Kidney (tissue), 13 donors: ENCODE measurements at regions not wholly inside any gene's neighbourhood (a gene's known extent, or its start where the extent isn't known, plus 50 kb on each side); places are given as distances from the start of the nearest gene placed in this dataset.

ENCODE experiments used
- DNase-seq, 5 donors: peaks; one replicate each; pipeline ENCODE4 v3.0.0-alpha.2; 2013 to 2020
- FAIRE-seq: peaks from 2 replicates; lab custom pipeline; 2012; peaks lifted over from hg19 to GRCh38; lab: Jason Lieb, UNC
- H3K27ac ChIP-seq, 2 donors: one replicate each; pipeline ENCODE4 v1.7.0; 2013; ENCODE audit warnings: low read depth in 2 of 2, low read length in 2 of 2, inconsistent platforms in 1 of 2
- H3K27me3 ChIP-seq: one replicate; pipeline ENCODE4 v1.7.1; 2013; ENCODE audit warnings: low read length, inconsistent platforms; ENCODE audit not compliant: control insufficient read depth, insufficient read depth
- H3K36me3 ChIP-seq, 3 donors: one replicate each; pipeline versions ENCODE4 v1.7.0 to v1.7.1; 2013; ENCODE audit warnings: low read length in 3 of 3, control low read depth in 1 of 3, inconsistent platforms in 1 of 3; ENCODE audit not compliant: insufficient read depth in 3 of 3, control insufficient read depth in 2 of 3
- H3K4me1 ChIP-seq, 3 donors: one replicate each; pipeline versions ENCODE4 v1.7.0 to v1.7.1; 2013; ENCODE audit warnings: low read length in 3 of 3, inconsistent platforms in 1 of 3, low read depth in 1 of 3; ENCODE audit not compliant: control insufficient read depth in 2 of 3, insufficient read depth in 2 of 3
- H3K4me3 ChIP-seq, 3 donors: one replicate each; pipeline versions ENCODE4 v1.7.0 to v1.8.1; 2013; ENCODE audit warnings: low read length in 3 of 3, control low read depth in 1 of 3, inconsistent platforms in 1 of 3
- H3K9ac ChIP-seq, 3 donors: one replicate each; pipeline versions ENCODE4 v1.7.0 to v1.7.1; 2013; ENCODE audit warnings: low read length in 3 of 3, control low read depth in 1 of 3, inconsistent platforms in 1 of 3
- H3K9me3 ChIP-seq, 3 donors: one replicate each; pipeline versions ENCODE4 v1.7.0 to v1.7.1; 2013; ENCODE audit warnings: low read length in 3 of 3, control low read depth in 1 of 3, inconsistent platforms in 1 of 3; ENCODE audit not compliant: control insufficient read depth in 2 of 3, insufficient read depth in 1 of 3
- intact Hi-C: fragments of 100-400 bp; cut with DNase I; formaldehyde crosslinking; loops from one replicate; pipeline ENCODE4 v1.11.1; 2022
- TF ChIP-seq, protein P1 (sequence below): IDR thresholded peaks from 3 replicates; pipeline ENCODE4 v1.5.1; 2012; ENCODE audit warnings: mild to moderate bottlenecking, moderate library complexity, borderline replicate concordance; ENCODE audit not compliant: insufficient read depth; ENCODE audit errors: extremely low read depth
- donor health status: control.
- donor health status: control.
- donor health status: control.
- donor health status: control.
- donor health status: control.
- donor health status: DM: yes; HTN: yes; CAD: no.
- donor health status: Normal renal cell carcinoma (clear cell type).

GRCh38 chr13:97160421-97160820 lies 61.7 kb upstream of the MBNL2 start:
- intact Hi-C loops, result no loop called here
- Histone ChIP-seq H3K9me3 (no peaks in the 10 kb centered on the region), H3K27ac (no peak overlapping the region), H3K27me3 (no peaks in the 10 kb centered on the region), H3K9ac (no peak overlapping the region), H3K36me3 (no peaks in the 10 kb centered on the region), H3K4me3 (no peak overlapping the region), H3K4me1 (no peaks in the 10 kb centered on the region)
- no peak for DNase-seq
- FAIRE-seq, result no peak
- TF ChIP-seq, protein P1, sequence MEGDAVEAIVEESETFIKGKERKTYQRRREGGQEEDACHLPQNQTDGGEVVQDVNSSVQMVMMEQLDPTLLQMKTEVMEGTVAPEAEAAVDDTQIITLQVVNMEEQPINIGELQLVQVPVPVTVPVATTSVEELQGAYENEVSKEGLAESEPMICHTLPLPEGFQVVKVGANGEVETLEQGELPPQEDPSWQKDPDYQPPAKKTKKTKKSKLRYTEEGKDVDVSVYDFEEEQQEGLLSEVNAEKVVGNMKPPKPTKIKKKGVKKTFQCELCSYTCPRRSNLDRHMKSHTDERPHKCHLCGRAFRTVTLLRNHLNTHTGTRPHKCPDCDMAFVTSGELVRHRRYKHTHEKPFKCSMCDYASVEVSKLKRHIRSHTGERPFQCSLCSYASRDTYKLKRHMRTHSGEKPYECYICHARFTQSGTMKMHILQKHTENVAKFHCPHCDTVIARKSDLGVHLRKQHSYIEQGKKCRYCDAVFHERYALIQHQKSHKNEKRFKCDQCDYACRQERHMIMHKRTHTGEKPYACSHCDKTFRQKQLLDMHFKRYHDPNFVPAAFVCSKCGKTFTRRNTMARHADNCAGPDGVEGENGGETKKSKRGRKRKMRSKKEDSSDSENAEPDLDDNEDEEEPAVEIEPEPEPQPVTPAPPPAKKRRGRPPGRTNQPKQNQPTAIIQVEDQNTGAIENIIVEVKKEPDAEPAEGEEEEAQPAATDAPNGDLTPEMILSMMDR, result no peak

GRCh38 chr13:97161582-97162231 lies 60.4 kb upstream of the MBNL2 start:
- no peak overlapping the region for H3K4me3 ChIP-seq
- intact Hi-C loops, result no loop called here
- no peaks in the 10 kb centered on the region for H3K4me1 ChIP-seq
- FAIRE-seq (no peak), DNase-seq (no peak)
- no peak overlapping the region for H3K27ac ChIP-seq
- H3K9ac ChIP-seq, result no peak overlapping the region
- no peaks in the 10 kb centered on the region for H3K9me3 ChIP-seq
- H3K36me3 ChIP-seq, result no peaks in the 10 kb centered on the region
- no peaks in the 10 kb centered on the region for H3K27me3 ChIP-seq
- TF ChIP-seq, protein P1, result no peak

DNA sequence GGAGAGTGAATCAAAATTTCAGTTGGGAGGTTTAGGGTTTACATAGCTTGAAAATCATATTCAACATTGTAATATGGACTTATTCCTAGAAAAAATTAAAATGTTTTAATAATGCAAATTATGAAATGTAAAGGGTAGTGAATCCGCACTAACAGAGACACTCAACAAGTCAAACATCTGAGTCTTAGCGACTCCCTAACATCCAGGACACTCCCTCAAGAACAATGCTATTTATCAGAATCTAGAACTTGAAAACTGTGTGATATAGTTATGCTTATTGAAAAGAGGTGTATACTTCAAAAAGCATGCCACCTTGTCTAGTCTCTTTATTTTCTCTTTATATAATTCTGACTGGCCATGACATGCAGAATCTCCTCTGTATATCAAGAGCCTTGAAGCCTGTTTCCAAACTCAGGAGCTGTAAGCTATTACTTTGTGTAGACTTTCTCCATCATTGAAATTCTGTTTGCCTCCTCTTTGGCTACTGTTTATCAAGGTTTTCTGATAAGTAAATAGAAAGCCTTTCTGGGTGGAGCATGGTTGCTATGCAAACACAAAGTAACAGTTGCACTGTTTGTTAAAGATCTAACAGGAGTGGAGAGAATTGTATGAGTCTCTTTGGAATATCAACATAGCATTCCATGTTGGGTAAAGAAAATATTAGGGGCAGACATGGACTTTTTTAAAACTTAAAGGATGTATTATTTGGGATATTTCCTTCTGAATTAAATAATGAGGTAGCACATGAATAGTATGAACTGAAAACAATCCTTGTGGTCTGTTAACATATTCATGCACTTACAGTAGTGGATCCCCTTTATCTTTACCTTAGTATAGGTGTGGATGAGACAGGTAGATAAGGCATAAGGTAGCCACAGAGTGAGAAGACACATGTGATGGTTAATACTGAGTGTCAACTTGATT lies 56.4 kb upstream of the MBNL2 start:
- intact Hi-C loops, result no loop called here
- no peaks in the 10 kb centered on the region for H3K4me1 ChIP-seq
- no peak overlapping the region for H3K4me3 ChIP-seq
- H3K27ac ChIP-seq, result no peak overlapping the region
- no peak for DNase-seq
- no peaks in the 10 kb centered on the region for H3K27me3 ChIP-seq
- no peaks in the 10 kb centered on the region for H3K9me3 ChIP-seq
- no peaks in the 10 kb centered on the region for H3K36me3 ChIP-seq
- no peak for FAIRE-seq
- TF ChIP-seq, protein P1, result no peak
- no peak overlapping the region for H3K9ac ChIP-seq
